ENCODE measurements at regions not wholly inside any gene's neighbourhood (a gene's known extent, or its start where the extent isn't known, plus 50 kb on each side); places are given as distances from the start of the nearest gene placed in this dataset.
"Not testable (repeated sequence)": the region's sequence is repeated elsewhere in the genome, so short reads cannot be mapped to it uniquely, and the experiment has no call there.

DNA sequence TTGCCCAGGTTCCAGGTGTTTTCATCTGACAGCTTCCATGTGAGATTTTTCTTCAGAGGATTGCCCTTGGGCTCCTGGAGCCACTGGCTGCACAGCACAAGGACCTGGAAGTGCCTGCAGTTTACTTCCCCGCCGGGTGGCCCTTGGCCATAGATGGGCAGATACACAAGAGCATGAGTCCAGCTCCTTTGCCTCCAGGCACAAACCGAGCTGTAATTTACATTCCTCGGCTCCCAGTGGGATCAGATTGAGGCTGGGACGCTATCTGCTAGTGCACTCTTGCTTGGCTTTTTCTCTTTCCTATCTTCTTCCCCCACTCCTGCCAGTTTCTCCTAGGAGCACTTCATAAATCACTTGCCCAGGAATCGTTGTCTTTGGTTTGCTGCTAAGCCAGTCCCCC, 85.4 kb upstream of the RALY start:
- no peak for DNase-seq (ENCODE audit: low read depth)

DNA sequence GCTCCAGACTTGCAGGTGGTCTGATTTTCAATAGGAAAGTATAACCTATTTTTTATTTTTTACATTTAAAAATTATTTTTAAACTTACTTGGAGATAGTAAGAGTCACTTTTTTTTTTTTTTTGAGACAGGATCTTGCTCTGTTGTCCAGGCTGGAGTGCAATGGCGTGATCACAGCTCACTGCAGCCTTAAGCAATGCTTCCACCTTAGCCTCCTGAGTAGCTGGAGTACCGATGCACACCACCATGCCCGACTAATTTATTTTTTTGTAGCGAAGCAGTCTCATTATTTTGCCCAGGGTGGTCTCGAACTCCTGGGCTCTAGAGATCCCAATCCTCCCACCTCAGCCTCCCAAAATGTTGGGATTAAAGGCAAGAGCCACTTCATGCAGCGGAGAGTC, 84.8 kb upstream of the RALY start:
- no peak for DNase-seq (ENCODE audit: low read depth)

DNA sequence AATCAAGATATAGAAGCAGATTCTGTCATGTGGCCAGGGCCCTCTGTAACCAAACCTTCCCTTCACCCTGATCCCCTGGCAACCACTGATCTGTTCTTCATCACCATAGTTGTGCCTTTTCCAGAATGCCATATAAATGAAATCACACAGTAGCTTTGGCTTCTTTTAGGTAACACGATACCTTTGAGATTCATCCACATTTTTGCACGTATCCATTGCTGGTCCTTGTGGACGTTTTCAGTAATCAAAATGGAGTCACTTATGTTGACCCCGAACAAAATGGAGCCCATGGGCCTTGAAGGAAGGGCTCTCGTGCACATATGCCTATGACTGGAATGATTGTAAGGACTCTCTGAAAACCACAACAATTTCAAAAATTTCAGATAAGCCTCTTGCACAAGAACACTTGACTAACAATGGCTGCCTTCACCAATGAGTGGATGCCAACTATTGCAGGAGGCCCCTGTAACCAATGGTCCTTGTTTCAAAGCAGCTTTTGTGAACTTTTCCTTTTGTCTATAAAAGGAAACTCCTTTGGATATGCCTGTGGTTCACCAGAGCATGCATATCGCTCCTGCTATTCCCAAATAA, 84.3 kb upstream of the RALY start:
- peak; percentile 89 for DNase-seq (ENCODE audit: low read depth)

DNA sequence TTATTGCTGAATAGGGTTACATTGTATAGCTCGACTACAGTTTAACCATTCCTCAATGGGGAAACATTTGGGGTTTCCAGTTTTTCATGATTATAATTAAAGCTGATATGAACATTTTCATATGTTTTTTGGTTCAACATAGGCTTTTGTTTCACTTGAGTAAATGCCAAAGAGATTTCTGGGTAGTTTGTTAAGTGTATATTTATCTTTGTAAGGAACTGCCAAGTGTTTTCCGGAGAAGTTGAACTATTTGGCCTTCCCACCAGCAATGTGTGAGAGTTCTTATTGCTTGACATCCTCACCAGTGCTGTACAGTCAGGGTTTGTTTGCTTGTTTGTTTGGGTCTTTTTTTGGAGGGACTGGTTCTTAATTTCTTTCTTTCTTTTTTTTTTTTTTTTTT, 83.7 kb upstream of the RALY start:
- DNase-seq (ENCODE audit: low read depth): no peak

DNA sequence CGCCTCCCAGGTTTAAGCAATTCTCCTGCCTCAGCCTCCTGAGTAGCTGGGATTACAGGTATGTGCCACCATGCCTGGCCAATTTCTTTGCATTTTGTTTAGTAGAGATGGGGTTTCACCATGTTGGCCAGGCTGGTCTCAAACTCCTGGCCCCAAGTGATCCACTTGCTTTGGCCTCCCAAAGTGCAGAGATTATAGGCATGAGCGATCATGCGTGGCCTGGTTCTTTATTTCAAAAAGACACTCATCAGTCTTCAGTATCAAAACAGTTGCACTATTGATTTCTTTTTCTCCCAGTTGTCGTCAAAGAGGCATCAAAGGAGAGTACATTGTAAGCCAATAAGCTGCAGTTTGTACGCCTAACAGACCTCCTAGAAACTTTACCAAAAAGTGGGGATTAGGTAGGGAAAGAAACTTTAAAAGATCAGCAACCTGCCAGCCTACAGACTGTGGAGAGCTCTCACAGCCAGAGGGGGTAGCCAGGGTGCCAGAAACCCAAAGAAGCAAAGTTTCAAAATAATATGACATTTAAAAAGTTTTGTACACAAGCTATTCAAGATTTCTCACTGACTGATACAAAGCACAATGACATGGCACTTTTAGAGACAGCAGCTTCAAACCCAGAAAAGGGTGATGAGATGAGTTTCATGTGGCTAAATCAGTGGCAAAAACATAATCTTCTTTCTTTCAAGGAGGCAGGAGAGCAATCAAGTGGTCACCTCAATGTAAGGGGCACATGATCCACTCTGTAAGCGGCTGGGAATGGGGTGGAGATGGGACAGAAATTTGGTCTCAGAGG, 83.0 kb upstream of the RALY start:
- DNase-seq (ENCODE audit: low read depth): no peak

DNA sequence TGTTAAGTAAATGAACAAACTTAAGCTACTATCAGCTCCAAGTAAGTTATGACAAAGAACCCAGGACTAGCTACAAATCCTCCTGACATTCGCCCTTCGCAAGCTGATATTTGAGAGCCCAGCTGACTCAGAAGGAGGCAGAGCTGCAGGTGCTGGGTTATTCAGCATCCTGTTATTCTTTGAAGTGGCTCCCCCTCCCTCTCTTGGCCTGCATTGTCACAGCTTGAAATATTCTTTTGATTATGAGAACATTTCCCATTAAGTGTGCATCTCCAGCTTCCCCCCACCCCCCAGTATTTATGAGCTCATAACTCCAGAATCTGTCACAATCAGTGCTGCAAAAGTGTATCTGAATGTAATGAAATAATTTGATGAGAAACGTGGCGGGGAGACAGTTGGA, 78.8 kb upstream of the RALY start:
- DNase-seq (ENCODE audit: low read depth): peak; percentile 77

DNA sequence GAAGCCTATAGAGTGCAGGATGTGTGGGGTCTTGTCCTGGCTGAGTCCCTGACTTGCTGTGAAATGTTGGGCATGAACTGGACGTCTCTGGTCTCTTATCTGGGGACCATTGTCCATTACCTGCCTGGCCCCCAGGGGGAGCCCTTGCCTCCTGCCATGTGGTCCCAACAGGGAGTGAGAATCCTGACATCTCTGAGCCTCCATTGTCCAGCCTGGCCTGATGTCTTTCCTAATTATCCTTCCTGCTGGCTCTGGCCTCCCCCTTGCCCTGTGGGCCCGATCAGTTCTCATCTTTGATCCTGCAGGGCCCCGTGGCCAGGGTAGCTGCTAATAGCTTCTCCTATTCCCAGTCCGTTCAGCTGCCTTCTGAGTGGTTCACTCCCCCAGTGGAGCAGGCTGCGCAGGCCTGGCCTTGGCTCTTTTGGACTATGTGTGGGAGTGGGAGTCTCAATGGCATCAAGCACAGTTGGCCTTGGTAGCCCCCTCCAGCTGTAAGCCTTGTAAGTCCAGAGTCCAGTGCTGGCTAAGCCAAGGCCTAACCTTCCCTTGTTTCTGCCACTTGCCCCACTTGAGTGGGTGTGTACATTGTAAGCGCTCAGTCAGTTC, 77.9 kb upstream of the RALY start:
- DNase-seq (ENCODE audit: low read depth): no peak

DNA sequence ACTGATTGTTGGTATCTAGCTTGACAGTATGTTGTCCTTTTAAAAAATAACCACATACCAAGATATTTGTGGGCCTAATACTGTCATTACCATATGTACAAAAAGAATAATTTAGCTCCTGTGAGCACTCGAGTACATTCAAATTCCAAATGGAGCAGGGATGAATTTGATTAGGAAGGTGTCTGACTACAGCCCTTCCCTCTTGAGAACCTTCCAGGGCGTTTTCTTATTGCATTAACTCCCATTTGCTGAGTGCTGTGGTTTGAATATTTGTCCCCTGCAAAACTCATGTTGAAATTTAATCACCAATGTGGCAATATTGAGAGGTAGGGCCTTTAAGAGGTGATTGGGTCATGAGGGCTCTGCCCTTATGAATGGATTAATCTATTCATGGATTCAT, 76.9 kb upstream of the RALY start:
- DNase-seq (ENCODE audit: low read depth): no peak

DNA sequence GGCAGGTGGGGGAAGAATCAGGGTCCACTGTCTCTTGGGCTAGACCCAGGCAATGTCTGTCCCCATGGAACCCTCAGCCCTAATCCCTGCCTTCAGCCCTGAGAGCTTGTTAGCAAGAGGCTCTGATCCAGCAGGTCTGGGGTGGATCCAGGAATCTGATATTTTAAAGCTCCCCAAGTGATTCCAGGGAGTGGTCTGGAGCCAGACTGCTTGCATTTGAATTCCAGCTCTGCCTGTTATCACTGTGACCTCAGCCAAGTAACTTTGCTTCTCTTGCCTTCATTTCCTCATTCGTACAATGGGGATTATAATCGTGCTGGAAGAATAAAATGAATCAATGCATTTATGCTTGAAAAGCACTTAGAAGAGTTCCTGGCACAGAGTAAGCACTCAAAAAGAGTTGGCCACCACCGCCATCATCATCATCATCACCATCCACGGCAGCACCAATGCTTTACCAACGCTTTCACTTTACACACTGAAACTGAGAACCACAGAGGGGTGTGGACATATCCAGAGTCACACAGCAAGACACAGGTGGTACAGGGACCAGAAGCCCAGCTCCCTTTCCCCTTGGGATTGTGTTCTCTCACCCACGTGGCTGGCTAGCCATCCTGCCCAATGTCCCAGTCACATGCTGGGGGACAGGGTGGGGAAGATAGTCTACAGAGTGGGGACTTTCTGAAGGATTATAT, 75.7 kb upstream of the RALY start:
- no peak for DNase-seq (ENCODE audit: low read depth)

DNA sequence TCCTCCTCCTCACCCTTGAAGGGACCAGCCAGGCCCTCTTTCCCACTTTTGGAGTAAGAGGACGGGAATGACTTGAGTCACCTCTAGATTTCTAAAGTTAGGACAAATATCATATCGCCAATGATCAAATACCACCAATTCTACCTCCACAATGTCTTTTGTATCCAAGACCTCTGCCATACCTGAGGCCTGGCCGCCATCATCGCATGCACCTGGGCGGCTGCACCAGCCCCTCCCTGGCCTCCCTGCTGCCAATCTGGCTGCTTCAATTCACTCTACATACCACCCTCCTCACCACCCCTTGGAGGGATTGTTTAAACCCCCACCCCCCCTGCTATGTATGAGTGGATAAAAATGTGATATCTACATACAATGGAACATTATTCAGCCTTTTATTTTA, 75.0 kb upstream of the RALY start:
- DNase-seq (ENCODE audit: low read depth): no peak

DNA sequence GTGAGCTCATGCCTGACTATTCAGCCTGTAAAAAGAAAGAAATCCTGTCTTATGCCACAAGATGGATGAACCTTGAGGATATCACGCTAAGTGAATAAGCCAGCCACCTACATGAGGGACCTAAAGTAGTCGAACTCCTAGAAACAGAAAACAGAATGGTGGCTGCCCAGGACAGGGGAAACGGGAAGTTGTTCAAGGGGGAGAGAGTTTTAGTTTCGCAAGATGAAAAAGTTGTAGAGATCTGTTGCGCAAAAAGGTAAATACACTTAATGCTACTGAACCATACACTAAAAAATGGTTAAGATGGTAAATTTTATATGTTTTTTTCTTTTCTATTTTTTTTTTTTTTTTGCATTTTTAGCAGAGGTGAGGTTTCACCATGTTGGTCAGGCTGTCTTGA, 74.1 kb upstream of the RALY start:
- no peak for DNase-seq (ENCODE audit: low read depth)

DNA sequence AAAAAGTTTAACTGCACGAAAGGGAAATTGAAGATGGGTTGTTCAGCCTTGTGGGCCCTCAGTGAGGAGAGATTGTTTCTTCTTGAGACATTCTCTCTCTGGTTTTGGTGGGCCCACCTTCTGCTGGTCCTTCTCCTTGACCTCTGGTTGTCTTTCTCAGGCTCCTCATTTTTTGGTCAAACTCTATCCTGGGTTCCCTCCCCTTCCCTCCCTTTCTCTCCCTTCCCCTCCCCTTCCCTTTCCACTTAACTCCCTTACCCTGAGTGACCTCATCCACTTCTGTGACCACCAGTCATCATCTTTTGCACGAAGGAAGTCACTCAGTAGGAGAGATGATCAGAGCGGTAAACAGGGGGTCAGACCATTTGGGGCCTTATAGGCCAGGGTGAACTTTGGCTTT, 71.5 kb upstream of the RALY start:
- DNase-seq (ENCODE audit: low read depth): no peak

DNA sequence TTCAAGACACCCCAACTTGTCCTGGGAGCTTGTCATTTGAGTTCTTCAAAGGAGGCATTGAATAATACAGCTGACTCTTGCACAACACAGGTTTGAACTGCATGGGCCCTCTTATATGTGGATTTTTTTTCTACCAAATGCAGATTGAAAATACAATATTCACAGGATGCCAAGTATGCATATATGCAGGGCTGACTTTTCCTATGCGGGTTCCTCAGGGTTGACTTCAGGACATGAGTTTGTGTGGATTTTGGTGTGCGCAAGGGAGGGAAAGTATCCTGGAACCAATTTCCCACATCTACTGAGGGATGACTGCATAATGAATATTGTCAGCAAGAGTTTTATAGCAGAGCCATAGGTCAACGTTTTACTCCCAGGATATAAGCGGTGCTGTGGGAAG, 70.0 kb upstream of the RALY start:
- DNase-seq (ENCODE audit: low read depth): no peak

DNA sequence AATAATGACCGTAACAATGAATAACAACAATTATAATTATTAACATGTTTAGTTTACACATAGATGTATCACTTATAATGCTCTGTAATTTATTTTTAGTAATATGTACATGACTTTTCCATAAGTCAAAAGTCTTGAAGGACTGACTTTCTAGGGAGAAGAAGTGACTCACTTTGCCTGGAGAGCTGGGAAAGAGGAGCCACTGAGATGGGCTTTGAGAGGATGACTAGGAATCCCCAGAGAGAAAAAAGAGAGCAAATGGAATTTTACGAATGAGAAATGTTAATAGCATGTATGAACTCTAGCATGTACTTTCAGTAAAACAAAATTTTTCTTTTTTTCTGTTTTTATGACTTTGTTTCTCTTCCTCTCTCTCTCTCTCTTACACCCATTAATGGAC, 67.8 kb upstream of the RALY start:
- peak; percentile 71 for DNase-seq (ENCODE audit: low read depth)

DNA sequence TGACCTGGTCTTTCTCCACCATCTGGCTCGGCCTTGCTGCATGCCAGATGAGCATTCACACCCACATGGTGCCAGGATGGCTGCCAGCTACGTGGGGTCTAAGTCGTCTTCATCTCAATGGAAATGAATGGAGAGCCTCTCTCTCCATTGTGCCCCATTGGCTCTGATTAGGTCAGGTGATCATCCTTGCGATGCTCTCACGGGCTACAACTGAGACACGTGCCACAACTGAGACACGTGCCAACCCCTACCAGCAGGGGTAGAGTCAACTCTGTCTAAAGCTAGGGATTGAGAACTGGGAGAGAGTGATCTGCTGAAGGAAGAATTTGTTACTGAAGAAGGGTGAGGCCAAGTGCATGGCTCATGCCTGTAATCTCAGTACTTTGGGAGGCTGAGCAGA, 67.3 kb upstream of the RALY start:
- no peak for DNase-seq (ENCODE audit: low read depth)

DNA sequence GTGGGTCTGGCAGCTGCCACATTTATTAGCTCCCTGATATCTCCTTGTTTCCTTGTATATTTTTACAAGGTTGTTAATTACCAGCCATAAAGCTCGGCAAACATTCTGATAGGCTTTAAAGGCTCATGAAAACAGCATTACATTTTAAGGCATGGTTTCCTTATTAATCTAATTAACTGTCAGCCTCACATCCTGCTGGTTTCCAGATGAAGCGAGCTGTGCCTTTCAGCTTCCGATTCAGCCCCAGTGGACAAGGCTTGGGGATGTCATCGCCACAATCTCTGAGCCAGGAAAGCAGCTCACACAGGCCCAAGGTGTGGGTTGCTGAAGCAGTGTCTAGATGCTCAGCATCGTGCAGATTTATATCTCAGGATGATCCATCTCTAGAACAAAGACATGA, 66.0 kb upstream of the RALY start:
- no peak for DNase-seq (ENCODE audit: low read depth)

DNA sequence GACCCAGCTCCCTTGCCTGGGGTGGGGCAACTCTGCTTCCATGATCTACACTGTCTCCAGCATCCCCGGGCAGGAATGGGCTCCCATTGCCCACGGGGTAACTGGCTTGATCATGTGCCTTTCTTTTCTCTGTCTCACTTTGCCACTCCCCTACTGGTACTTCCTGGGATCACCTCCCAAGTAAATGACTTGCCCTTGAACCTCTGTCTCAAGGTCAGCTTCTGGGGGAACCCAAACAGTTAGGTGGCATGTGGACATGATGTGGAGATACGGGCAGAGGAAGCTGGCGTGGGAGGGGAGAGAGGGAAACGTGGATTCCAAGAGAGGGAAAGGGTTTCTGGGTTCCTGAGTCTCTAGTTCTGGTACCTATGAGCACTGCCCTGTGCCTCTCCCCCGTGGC, 63.8 kb upstream of the RALY start:
- no peak for DNase-seq (ENCODE audit: low read depth)

DNA sequence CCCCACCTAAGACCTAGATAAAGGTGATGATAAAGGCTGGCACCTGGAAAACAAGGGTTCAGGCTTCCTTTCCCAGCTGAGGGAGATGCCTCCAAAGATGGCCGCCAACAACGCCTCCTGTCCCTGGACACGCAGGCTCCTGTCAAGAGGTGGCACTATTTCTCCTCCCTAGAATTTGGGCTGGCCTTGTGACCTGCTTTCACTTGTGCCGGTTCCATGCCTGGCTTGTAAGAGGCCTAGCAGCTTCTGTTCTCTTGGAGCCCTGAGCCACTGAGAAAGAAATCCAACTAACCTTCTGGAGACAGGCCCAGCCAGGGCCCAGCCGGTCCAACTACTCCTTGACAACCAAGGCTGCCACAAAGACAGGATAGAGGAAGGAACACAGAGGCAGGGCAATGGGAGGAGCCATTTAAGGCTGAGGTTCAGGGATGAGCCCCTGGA, 60.2 kb upstream of the RALY start:
- DNase-seq (ENCODE audit: low read depth): peak; percentile 71

DNA sequence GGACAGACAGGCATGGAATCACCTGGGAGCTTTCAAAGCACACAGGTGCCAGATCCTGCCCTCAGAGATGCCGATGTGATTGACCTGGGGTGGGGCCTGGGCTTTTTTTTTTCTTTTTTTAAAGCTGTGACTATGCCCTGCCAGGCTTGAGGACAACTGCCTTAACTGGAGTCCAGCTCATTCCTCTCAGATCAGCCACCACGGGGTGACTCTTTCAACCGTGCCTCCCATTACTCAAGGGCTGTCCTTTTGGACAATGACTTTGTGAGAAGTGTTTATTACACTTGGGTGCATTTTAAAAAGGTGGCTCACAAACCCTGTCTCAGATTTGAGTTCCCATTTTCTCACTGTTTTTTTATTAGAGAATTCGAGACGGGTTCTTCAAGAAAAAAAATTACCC, 57.1 kb upstream of the RALY start:
- DNase-seq (ENCODE audit: low read depth): no peak

DNA sequence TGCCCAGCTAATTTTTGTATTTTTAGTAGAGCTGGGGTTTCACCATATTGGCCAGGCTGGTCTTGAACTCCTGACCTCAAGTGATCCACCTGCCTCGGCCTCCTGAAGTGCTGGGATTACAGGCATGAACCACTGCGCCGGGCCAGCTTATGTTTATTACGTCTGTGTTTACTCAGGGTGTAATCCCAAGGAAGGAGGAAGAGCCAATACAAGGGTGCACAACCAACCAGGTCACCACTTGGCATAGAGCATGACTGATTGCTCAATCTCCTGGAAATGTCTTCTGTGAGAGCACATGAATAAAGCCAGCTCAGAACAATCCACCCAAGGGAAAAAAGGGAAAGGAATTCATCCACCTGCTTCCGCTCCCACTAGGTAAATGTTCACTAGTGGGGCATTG, 54.7 kb upstream of the RALY start:
- DNase-seq (ENCODE audit: low read depth): not testable (repeated sequence)

DNA sequence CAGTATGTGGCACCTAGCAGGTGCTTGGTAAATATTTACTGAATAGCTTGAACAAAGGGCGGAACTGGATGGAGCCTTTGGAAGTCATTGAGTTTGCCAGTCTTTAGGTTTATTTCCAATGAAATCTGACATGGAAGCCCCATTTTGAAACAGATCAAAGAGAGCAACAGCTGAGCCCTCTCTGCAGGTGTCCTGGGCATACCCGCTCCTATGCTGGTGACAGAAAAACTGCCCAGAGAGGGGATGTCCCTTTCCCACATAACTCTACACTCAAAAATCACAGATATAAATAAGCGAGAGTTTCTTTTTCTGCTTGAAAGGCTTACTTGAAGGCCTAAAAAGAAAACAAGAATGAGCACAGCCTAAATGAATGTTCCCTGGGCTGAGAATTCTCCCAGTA, 53.0 kb upstream of the RALY start:
- DNase-seq (ENCODE audit: low read depth): no peak
